ENCODE measurements at regions not wholly inside any gene's neighbourhood (a gene's known extent, or its start where the extent isn't known, plus 50 kb on each side); places are given as distances from the start of the nearest gene placed in this dataset.
A peak's percentile ranks its signal among the peaks of the same experiment; 100 is the strongest.

DNA sequence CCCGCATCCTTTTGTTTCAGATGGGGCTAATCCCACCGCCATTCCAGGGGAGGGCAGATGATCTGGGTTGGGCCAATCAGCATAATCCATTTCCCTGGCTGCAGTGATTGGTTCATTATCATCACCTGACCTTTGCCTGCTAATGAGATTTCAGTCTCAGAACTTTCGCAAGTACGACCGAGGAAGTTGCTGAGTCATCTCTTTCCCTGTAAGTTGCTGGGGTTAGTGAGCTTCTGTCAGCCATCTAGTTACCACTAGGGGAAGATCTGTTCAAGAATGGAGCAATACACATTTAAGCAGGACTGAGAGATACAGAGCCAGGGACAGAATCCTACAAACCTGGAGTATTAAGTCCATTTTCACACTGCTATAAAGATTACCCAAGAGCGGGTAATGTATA, 65.3 kb upstream of the NUDT7 start:
- WGBS, 2 experiments (ENCODE audit: extremely low coverage in 1 of 2, insufficient coverage in 1 of 2, insufficient read length in 1 of 2, insufficient replicate concordance in 2 of 2, low coverage in 1 of 2, low lambda C conversion rate in 2 of 2, missing lambda C conversion rate in 1 of 2) = 91% methylated on average over 6 of the region's 6 CpGs; no CpG with 5 or more reads in 1 of the 2 experiments
- TF ChIP-seq SP1 (IDR thresholded peaks at IDR 0.05; ENCODE audit: low read depth, low read length) = 0 out of 2 replicates have a peak, but pooled peaks have one; percentile 36
- TF ChIP-seq, protein P1, sequence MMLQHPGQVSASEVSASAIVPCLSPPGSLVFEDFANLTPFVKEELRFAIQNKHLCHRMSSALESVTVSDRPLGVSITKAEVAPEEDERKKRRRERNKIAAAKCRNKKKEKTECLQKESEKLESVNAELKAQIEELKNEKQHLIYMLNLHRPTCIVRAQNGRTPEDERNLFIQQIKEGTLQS (IDR thresholded peaks at IDR 0.05; ENCODE audit: insufficient read depth, low read depth, low read length) = 0 out of 2 replicates have a peak, but pooled peaks have one; percentile 37
- no peak for TF ChIP-seq KDM4A (IDR thresholded peaks at IDR 0.05; ENCODE audit: low read depth, low read length, severe bottlenecking)
- TF ChIP-seq, protein P2, sequence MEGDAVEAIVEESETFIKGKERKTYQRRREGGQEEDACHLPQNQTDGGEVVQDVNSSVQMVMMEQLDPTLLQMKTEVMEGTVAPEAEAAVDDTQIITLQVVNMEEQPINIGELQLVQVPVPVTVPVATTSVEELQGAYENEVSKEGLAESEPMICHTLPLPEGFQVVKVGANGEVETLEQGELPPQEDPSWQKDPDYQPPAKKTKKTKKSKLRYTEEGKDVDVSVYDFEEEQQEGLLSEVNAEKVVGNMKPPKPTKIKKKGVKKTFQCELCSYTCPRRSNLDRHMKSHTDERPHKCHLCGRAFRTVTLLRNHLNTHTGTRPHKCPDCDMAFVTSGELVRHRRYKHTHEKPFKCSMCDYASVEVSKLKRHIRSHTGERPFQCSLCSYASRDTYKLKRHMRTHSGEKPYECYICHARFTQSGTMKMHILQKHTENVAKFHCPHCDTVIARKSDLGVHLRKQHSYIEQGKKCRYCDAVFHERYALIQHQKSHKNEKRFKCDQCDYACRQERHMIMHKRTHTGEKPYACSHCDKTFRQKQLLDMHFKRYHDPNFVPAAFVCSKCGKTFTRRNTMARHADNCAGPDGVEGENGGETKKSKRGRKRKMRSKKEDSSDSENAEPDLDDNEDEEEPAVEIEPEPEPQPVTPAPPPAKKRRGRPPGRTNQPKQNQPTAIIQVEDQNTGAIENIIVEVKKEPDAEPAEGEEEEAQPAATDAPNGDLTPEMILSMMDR (IDR thresholded peaks at IDR 0.05; ENCODE audit: control extremely low read depth in 1 of 3, insufficient read depth in 1 of 3, low read depth in 1 of 3, low read length in 3 of 3) = peak in 2 of 3 experiments; percentile 27 to 42; a peak in 2 of 4 replicates
- TF ChIP-seq SUZ12 (IDR thresholded peaks at IDR 0.05; ENCODE audit: low read length) = no peak
- no peak for TF ChIP-seq KDM1A (IDR thresholded peaks at IDR 0.05; ENCODE audit: borderline replicate concordance, low read length)
- TF ChIP-seq, protein P3, sequence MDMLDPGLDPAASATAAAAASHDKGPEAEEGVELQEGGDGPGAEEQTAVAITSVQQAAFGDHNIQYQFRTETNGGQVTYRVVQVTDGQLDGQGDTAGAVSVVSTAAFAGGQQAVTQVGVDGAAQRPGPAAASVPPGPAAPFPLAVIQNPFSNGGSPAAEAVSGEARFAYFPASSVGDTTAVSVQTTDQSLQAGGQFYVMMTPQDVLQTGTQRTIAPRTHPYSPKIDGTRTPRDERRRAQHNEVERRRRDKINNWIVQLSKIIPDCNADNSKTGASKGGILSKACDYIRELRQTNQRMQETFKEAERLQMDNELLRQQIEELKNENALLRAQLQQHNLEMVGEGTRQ (IDR thresholded peaks at IDR 0.05; ENCODE audit: low read length) = peak; percentile 77
- TF ChIP-seq CEBPB (IDR thresholded peaks at IDR 0.05; ENCODE audit: low read depth, low read length) = peak; percentile 91
- no peak for TF ChIP-seq RBBP5 (IDR thresholded peaks at IDR 0.05; ENCODE audit: borderline replicate concordance, low read depth, low read length)

More for the DNA sequence above, 65.3 kb upstream of the NUDT7 start:
- Histone ChIP-seq H3K27me3 (replicated peaks in 1 of 4; ENCODE audit: control insufficient read depth in 3 of 4, extremely low read depth in 1 of 4, insufficient read depth in 3 of 4, low read length in 3 of 4) (no peaks in the 10 kb centered on the region; a peak in 1 of 7 replicates), H3K56ac (replicated peaks; ENCODE audit: insufficient read length, low read depth, low read length) (no peak overlapping the region), H4K91ac (replicated peaks; ENCODE audit: insufficient read length, low read length) (peak overlapping the region; percentile 62), H2AFZ (ENCODE audit: low read length) (peak overlapping the region; percentile 81), H4K20me1 (replicated peaks in 1 of 2; ENCODE audit: control insufficient read depth in 1 of 2, insufficient read depth in 2 of 2, low read length in 2 of 2) (no peaks in the 10 kb centered on the region), H3K4ac (replicated peaks; ENCODE audit: insufficient read length, low read depth, low read length) (no peak overlapping the region), H2BK120ac (replicated peaks; ENCODE audit: low read depth, low read length) (no peak overlapping the region), H3K23me2 (ENCODE audit: low read depth, low read length) (no peaks in the 10 kb centered on the region), H2BK5ac (ENCODE audit: low read depth, low read length) (no peak overlapping the region; the same call in 1 of the 2 replicates), H4K8ac (ENCODE audit: extremely low read depth, insufficient read depth, low read length) (no peak overlapping the region), H3K4me2 (ENCODE audit: insufficient read depth in 1 of 2, low read depth in 2 of 2, low read length in 2 of 2) (no peak overlapping the region), H3K79me2 (ENCODE audit: control insufficient read depth in 1 of 2, insufficient read depth in 2 of 2, low read length in 2 of 2) (no peaks in the 10 kb centered on the region), H4K5ac (ENCODE audit: insufficient read length, low read depth, low read length) (no peak overlapping the region), H3K27ac (ENCODE audit: low read depth, low read length) (no peak overlapping the region), H3K9ac (replicated peaks in 1 of 4; ENCODE audit: extremely low read depth in 1 of 4, low read depth in 3 of 4, low read length in 3 of 4) (no peak overlapping the region), H2AK5ac (ENCODE audit: low read depth, low read length) (no peak overlapping the region), H3K23ac (ENCODE audit: insufficient read length) (no peak overlapping the region), H2BK15ac (ENCODE audit: low read length) (no peak overlapping the region), H3K9me3 (ENCODE audit: insufficient read depth in 2 of 2, low read depth in 1 of 2, low read length in 1 of 2) (no peaks in the 10 kb centered on the region), H2BK20ac (ENCODE audit: low read length) (peak overlapping the region; percentile 68; the same call in 1 of the 2 replicates), H3K4me1 (replicated peaks in 1 of 4; ENCODE audit: control insufficient read depth in 3 of 4, insufficient read depth in 4 of 4, low read length in 3 of 4) (no peaks in the 10 kb centered on the region), H3K14ac (ENCODE audit: insufficient read length) (no peak overlapping the region), H3K18ac (ENCODE audit: extremely low read depth, low read length) (peak overlapping the region; percentile 53; the same call in 1 of the 2 replicates), H3K79me1 (ENCODE audit: low read depth, low read length) (no peaks in the 10 kb centered on the region), H2BK12ac (ENCODE audit: low read depth, low read length) (no peak overlapping the region), H3K36me3 (ENCODE audit: control insufficient read depth in 2 of 4, insufficient read depth in 4 of 4, low read length in 3 of 4) (no peaks in the 10 kb centered on the region), H3K4me3 (ENCODE audit: extremely low read depth in 1 of 4, insufficient read depth in 2 of 4, low read depth in 3 of 4, low read length in 4 of 4) (no peak overlapping the region)
- DNase-seq (ENCODE audit: low read depth in 1 of 2, low spot score in 2 of 2) (peak in 1 of 2 experiments; percentile 47), FAIRE-seq (peak; percentile 91)
- ChIA-PET CTCF (ENCODE audit: partially characterized antibody) (interaction anchor here (0.6 to 1.7 kb wide), 12 partner anchors 9 to 1232 kb away, joined by 3 to 6 read pairs (median 4); no protein-coding TSS in a partner anchor), POLR2A (ENCODE audit: partially characterized antibody) (no interaction called here)

All from H1 (cell line).